Lower leg skin (tissue), 3 donors: ENCODE measurements at regions not wholly inside any gene's neighbourhood (a gene's known extent, or its start where the extent isn't known, plus 50 kb on each side); places are given as distances from the start of the nearest gene placed in this dataset.

Experiments used
- POLR2A ChIP-seq, 2 donors: fragments of 450-650 bp; IDR thresholded peaks; one replicate each; pipeline ENCODE4 v1.6.1; 2016 to 2017; ENCODE audit warnings: antibody characterized with exemption in 2 of 2, mild to moderate bottlenecking in 1 of 2, moderate library complexity in 1 of 2
- TF ChIP-seq, protein P1 (sequence below), 3 donors: fragments of 450-650 bp; IDR thresholded peaks; one replicate each; pipeline ENCODE4 v1.5.1; 2016; ENCODE audit warnings: antibody characterized with exemption in 3 of 3, mild to moderate bottlenecking in 3 of 3, moderate library complexity in 2 of 3

DNA sequence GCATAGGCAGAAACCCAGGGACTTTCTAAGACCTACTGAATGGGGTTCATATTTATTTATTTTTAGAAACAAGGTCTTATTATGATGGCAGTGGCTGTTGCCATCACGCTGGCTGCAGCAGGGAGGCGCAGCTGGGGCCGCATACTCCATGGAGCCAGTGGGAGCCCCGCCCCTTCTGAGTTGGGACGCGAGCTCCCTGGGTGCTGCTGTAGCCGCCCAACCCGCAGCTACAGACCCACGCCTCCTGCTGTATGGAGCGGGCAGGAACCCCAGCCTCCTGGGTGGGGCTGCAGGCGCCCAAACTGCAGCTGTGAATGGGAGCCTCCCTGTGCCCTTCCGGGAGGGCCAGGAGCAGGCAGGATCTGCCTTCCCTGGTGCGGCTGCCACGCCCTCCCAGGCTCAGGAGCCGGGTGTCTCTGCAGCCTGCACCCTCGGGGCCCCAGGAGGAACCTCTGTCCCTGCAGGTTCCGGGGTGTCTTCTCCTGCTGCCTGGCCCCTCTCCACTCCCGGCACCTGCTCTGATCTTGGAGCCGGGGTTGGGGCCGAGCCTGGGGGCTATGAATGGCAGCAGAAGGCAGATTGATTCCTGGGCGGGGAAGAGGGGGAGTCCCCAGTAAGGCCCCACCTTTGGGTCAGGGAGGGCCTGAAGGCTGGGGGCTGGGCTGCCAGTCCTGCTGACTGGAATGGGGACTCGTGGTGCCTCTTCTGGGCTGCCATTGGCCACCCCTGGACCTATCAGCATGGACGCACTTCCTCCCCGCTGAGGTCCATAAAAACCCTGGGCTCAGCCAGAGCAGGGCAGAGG, 66.5 kb upstream of the LRRN2 start:
- TF ChIP-seq POLR2A (IDR thresholded peaks at IDR 0.05), result no peak
- TF ChIP-seq, protein P1, sequence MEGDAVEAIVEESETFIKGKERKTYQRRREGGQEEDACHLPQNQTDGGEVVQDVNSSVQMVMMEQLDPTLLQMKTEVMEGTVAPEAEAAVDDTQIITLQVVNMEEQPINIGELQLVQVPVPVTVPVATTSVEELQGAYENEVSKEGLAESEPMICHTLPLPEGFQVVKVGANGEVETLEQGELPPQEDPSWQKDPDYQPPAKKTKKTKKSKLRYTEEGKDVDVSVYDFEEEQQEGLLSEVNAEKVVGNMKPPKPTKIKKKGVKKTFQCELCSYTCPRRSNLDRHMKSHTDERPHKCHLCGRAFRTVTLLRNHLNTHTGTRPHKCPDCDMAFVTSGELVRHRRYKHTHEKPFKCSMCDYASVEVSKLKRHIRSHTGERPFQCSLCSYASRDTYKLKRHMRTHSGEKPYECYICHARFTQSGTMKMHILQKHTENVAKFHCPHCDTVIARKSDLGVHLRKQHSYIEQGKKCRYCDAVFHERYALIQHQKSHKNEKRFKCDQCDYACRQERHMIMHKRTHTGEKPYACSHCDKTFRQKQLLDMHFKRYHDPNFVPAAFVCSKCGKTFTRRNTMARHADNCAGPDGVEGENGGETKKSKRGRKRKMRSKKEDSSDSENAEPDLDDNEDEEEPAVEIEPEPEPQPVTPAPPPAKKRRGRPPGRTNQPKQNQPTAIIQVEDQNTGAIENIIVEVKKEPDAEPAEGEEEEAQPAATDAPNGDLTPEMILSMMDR (IDR thresholded peaks at IDR 0.05), result no peak
